ENCODE measurements at regions not wholly inside any gene's neighbourhood (a gene's known extent, or its start where the extent isn't known, plus 50 kb on each side); places are given as distances from the start of the nearest gene placed in this dataset.

DNA sequence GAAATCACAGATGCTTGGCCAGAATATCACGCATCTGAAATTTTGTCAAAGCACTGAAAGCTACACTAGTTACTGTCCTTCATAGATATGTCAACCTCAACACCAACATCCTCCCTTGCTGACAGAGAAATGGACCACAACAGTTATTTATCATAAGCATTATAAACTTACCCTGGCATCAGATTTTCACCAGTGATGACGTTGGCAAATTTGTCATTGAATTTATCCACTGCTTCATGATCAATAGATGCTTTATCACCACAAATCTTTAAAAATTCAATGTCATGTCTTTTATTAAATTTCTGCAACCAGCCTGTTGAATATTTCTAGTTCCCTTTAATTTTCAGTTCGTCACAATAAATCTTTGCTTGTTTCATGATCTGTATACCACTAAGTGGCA lies 205.7 kb downstream of the GJA1 start:
- no peak overlapping the region for H3K9ac ChIP-seq (ENCODE audit: insufficient read depth, low read depth, low read length)
- H3K27me3 ChIP-seq (ENCODE audit: control insufficient read depth in 1 of 2, insufficient read depth in 2 of 2, low read length in 2 of 2) = no peaks in the 10 kb centered on the region
- ChIA-PET POLR2A (no interaction called here), CTCF (ENCODE audit: low intra/inter-chr PET ratio, low total read pairs) (no interaction called here)
- no peaks in the 10 kb centered on the region for H3K9me3 ChIP-seq (ENCODE audit: low read length)
- TF ChIP-seq MAFF (IDR thresholded peaks at IDR 0.05; ENCODE audit: low read depth, low read length) (peak; percentile 39; the same call in 1 of the 2 replicates), ZNF496 (CRISPR knock-in tag; IDR thresholded peaks at IDR 0.05; ENCODE audit: insufficient replicate concordance) (no peak), KLF6 (CRISPR knock-in tag; IDR thresholded peaks at IDR 0.05) (no peak), FOSL2 (CRISPR knock-in tag; IDR thresholded peaks at IDR 0.05) (no peak), ZNF589 (CRISPR knock-in tag; conservative IDR thresholded peaks at IDR 0.05) (no peak), RBM22 (optimal IDR thresholded peaks at IDR 0.05; ENCODE audit: low read length) (no peak), CREB1 (IDR thresholded peaks at IDR 0.05) (peak; percentile 61), CREB1 (CRISPR knock-in tag; IDR thresholded peaks at IDR 0.05) (no peak), TSC22D2 (CRISPR knock-in tag; IDR thresholded peaks at IDR 0.05; ENCODE audit: borderline replicate concordance) (no peak), MAFK (conservative IDR thresholded peaks at IDR 0.05 in 1 of 2, IDR thresholded peaks at IDR 0.05 in 1 of 2; ENCODE audit: low read length in 2 of 2) (peak; percentile 51 to 66)
- TF ChIP-seq, protein P1, sequence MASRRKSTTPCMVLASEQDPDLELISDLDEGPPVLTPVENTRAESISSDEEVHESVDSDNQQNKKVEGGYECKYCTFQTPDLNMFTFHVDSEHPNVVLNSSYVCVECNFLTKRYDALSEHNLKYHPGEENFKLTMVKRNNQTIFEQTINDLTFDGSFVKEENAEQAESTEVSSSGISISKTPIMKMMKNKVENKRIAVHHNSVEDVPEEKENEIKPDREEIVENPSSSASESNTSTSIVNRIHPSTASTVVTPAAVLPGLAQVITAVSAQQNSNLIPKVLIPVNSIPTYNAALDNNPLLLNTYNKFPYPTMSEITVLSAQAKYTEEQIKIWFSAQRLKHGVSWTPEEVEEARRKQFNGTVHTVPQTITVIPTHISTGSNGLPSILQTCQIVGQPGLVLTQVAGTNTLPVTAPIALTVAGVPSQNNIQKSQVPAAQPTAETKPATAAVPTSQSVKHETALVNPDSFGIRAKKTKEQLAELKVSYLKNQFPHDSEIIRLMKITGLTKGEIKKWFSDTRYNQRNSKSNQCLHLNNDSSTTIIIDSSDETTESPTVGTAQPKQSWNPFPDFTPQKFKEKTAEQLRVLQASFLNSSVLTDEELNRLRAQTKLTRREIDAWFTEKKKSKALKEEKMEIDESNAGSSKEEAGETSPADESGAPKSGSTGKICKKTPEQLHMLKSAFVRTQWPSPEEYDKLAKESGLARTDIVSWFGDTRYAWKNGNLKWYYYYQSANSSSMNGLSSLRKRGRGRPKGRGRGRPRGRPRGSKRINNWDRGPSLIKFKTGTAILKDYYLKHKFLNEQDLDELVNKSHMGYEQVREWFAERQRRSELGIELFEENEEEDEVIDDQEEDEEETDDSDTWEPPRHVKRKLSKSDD (CRISPR knock-in tag; IDR thresholded peaks at IDR 0.05; ENCODE audit: low read depth) = no peak
- TF ChIP-seq, protein P2, sequence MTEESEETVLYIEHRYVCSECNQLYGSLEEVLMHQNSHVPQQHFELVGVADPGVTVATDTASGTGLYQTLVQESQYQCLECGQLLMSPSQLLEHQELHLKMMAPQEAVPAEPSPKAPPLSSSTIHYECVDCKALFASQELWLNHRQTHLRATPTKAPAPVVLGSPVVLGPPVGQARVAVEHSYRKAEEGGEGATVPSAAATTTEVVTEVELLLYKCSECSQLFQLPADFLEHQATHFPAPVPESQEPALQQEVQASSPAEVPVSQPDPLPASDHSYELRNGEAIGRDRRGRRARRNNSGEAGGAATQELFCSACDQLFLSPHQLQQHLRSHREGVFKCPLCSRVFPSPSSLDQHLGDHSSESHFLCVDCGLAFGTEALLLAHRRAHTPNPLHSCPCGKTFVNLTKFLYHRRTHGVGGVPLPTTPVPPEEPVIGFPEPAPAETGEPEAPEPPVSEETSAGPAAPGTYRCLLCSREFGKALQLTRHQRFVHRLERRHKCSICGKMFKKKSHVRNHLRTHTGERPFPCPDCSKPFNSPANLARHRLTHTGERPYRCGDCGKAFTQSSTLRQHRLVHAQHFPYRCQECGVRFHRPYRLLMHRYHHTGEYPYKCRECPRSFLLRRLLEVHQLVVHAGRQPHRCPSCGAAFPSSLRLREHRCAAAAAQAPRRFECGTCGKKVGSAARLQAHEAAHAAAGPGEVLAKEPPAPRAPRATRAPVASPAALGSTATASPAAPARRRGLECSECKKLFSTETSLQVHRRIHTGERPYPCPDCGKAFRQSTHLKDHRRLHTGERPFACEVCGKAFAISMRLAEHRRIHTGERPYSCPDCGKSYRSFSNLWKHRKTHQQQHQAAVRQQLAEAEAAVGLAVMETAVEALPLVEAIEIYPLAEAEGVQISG (CRISPR knock-in tag; IDR thresholded peaks at IDR 0.05) = no peak
- BruUV-seq (replicated peaks) = no TSS peak
- H3K4me3 ChIP-seq (replicated peaks in 1 of 3; ENCODE audit: insufficient read depth in 1 of 3, low read depth in 2 of 3, low read length in 3 of 3) = no peak overlapping the region
- FAIRE-seq (no peak), DNase-seq (ENCODE audit: low spot score) (no peak), ATAC-seq (no peak)
- H4K20me1 ChIP-seq (ENCODE audit: insufficient read depth, low read length) = no peaks in the 10 kb centered on the region
- H3K79me2 ChIP-seq (ENCODE audit: insufficient read depth, low read length) = no peaks in the 10 kb centered on the region
- intact Hi-C loops (cut with micrococcal nuclease; ENCODE audit: unreplicated experiment) = no loop called here
- no peak overlapping the region for H3K4me2 ChIP-seq (ENCODE audit: low read depth, low read length)
- 10% methylated on average over 3 of the region's 3 CpGs for WGBS (ENCODE audit: low lambda C conversion rate)
- H3K27ac ChIP-seq (ENCODE audit: extremely low read length, insufficient read depth, low read length) = no peak overlapping the region
- in situ Hi-C loops (cut with HindIII; ENCODE audit: extremely low pct_ligation_motif_present, low pct_unique_long_range_greater_than_20kb) = no loop called here
- H2AFZ ChIP-seq (ENCODE audit: low read length) = no peak overlapping the region
- H3K4me1 ChIP-seq (ENCODE audit: insufficient read depth, low read length) = no peaks in the 10 kb centered on the region
- H3K36me3 ChIP-seq (replicated peaks in 1 of 2; ENCODE audit: control insufficient read depth in 1 of 2, insufficient read depth in 2 of 2, low read length in 2 of 2) = no peaks in the 10 kb centered on the region
